ENCODE measurements at regions not wholly inside any gene's neighbourhood (a gene's known extent, or its start where the extent isn't known, plus 50 kb on each side); places are given as distances from the start of the nearest gene placed in this dataset.
"Not testable (repeated sequence)": the region's sequence is repeated elsewhere in the genome, so short reads cannot be mapped to it uniquely, and the experiment has no call there.

DNA sequence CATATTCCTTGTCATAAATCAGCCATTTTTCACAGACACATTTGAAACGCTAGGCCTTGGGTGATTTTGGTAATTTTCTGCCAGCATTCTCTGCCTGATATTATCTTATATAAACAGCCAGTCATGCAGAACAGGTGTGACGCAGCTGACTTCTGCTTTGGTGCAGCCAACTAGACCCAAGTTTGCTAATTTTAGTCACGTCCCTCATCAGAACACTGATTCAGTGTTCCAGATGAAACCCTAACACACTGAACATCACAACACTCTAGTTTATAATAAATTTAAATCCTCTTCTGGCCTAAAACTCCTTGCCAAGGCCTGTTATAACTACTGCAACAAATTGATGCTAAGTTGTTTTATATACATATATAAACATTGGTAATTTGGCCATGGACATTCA is 386.1 kb downstream of the SEC23A start:
- DNase-seq (ENCODE audit: low read depth in 2 of 2) = no peak

DNA sequence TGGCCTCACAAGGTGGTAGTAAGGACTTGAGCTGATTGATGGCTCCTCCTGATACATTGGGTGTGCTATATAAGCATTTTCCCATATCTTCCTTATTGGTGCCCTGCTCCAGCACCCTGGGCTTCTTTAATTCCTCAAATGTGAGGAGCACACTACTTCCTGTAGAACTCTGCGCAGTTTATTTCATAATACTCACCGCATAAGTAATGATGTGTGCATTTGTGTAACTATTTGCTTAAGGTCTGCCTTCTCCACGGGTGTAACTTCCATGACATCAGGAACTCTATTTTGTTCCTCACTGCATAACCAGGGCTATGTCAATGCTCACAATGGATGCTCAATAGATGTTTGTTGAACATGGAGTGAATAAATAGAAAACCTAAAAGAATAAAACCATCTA is 392.2 kb downstream of the SEC23A start:
- no peak for DNase-seq (ENCODE audit: low read depth in 2 of 2)

- DNase-seq (ENCODE audit: low read depth in 2 of 2) = no peak
Measured at GRCh38 chr14:38710196-38710595, 392.8 kb downstream of the SEC23A start.

- DNase-seq (ENCODE audit: low read depth in 2 of 2) = no peak
Measured at GRCh38 chr14:38705220-38705619, 397.8 kb downstream of the SEC23A start.

DNA sequence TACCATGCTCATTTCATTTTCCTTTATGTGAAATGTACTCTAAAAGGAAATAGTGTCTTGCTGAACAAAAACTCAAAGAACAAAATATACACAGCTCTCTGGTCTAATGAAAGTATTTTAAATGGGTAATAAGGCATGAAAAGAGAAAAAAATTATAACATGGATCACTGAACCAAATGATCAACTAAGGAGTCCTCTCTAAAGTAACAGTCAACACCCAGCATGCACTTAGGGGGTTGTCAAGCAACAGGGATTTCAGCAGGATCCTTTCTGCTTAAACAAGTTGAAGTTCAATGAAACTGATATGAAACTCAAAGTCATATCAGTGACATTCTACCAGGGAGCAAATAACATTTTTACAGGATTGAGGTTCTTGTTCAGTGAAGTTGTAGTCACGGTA is 398.8 kb downstream of the SEC23A start:
- no peak for DNase-seq (ENCODE audit: low read depth in 2 of 2)

GRCh38 chr14:38696925-38697324 is 406.1 kb downstream of the SEC23A start:
- no peak for DNase-seq (ENCODE audit: low read depth in 2 of 2)

DNA sequence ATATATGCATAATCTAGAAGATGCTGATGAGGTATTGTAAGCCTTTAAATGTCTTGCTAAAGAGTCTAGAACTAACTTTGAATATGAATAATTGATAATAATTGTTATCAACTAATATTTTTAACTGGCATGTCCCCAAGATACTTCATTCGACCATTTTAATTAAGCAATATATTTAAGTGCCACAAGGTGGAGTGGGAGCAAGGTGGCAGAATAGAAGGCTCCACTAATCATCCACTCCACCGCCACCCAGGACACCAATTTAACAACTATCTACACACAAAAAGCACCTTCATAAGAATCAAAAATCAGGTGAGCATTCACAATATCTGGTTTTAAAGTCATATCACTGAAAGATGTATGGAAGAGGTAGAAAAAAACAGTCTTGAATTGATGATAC is 409.6 kb downstream of the SEC23A start:
- DNase-seq (ENCODE audit: low read depth in 2 of 2) = no peak

- no peak for DNase-seq (ENCODE audit: low read depth in 2 of 2)
Measured at GRCh38 chr14:38669027-38669426, 413.1 kb upstream of the CLEC14A start.

- DNase-seq (ENCODE audit: low read depth in 2 of 2) = no peak
Measured at GRCh38 chr14:38663382-38663781, 407.5 kb upstream of the CLEC14A start.

DNA sequence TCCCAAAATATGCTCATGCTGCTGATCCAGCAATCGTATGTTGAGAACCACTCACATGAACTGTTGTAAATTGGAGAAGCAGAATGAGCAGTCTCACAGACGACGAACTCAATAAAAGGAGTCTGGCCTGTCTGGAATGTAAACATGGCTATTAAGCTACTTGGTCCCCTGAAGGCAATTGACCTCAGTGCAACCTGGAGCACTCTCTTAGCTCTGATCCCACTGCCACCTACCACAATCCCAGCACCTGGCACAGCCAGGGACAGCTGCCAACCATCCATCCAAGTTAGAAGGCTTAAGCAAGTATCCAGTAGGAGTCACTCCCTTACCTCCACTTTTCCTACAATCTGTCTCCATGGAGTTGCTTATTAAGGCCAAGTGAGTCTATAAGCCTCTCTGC is 406.9 kb upstream of the CLEC14A start:
- no peak for DNase-seq (ENCODE audit: low read depth in 2 of 2)

DNA sequence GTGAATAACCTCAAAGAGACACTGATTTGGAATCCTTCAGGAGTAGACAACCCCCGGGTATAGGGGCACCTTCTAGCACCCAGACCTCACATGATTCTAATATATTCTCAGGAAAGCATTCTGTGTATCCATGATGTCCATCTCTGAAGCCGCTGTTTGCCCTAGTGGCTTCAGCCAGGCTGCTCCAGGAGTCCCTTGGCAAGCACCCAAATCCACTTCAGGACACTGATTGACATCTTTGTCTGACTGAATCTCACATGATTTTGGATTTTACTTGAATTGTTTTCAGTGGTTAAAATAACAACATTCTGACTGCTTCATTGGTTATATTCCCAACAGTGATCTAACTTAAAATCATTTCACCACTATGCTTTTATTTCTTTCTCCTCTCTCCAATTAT is 390.5 kb upstream of the CLEC14A start:
- DNase-seq (ENCODE audit: low read depth in 2 of 2) = no peak

DNA sequence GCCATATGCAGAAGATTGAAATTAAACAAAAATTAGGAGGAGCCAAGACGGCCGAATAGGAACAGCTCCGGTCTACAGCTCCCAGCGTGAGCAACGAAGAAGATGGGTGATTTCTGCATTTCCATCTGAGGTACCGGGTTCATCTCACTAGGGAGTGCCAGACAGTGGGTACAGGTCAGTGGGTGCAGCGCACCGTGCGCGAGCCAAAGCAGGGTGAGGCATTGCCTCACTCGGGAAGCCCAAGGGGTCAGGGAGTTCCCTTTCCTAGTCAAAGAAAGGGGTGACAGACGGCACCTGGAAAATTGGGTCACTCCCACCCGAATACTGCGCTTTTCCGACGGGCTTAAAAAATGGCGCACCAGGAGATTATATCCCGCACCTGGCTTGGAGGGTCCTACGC is 379.0 kb upstream of the CLEC14A start:
- not testable (repeated sequence) for DNase-seq (ENCODE audit: low read depth in 2 of 2)

GRCh38 chr14:38629412-38629811 is 373.5 kb upstream of the CLEC14A start:
- DNase-seq (ENCODE audit: low read depth in 2 of 2) = no peak

- DNase-seq (ENCODE audit: low read depth in 2 of 2) = no peak
Measured at GRCh38 chr14:38627163-38627562, 371.3 kb upstream of the CLEC14A start.

- no peak for DNase-seq (ENCODE audit: low read depth in 2 of 2)
Measured at GRCh38 chr14:38623661-38624060, 367.8 kb upstream of the CLEC14A start.

DNA sequence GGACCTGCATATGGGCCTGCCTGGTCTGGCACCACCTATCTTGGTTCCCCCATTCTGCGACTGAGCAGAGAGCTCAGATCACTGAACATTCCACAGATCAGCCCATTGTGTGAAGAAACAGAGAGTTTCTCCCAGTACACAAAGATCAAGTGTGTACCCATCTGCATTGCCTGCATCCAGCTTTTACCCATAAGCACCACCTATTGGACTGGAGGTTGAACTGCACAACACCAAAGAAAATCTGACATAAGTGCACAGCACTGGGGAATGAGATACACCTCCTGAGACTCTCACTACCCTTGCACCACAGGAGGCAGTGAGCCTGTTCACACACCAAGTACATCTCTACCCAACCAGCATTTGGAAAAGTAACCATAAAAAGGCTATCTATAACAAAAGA is 362.6 kb upstream of the CLEC14A start:
- no peak for DNase-seq (ENCODE audit: low read depth in 2 of 2)

GRCh38 chr14:38616959-38617358 is 361.1 kb upstream of the CLEC14A start:
- no peak for DNase-seq (ENCODE audit: low read depth in 2 of 2)

GRCh38 chr14:38611928-38612327 is 356.0 kb upstream of the CLEC14A start:
- DNase-seq (ENCODE audit: low read depth in 2 of 2) = no peak

GRCh38 chr14:38608244-38608643 is 352.4 kb upstream of the CLEC14A start:
- DNase-seq (ENCODE audit: low read depth in 2 of 2) = no peak

DNA sequence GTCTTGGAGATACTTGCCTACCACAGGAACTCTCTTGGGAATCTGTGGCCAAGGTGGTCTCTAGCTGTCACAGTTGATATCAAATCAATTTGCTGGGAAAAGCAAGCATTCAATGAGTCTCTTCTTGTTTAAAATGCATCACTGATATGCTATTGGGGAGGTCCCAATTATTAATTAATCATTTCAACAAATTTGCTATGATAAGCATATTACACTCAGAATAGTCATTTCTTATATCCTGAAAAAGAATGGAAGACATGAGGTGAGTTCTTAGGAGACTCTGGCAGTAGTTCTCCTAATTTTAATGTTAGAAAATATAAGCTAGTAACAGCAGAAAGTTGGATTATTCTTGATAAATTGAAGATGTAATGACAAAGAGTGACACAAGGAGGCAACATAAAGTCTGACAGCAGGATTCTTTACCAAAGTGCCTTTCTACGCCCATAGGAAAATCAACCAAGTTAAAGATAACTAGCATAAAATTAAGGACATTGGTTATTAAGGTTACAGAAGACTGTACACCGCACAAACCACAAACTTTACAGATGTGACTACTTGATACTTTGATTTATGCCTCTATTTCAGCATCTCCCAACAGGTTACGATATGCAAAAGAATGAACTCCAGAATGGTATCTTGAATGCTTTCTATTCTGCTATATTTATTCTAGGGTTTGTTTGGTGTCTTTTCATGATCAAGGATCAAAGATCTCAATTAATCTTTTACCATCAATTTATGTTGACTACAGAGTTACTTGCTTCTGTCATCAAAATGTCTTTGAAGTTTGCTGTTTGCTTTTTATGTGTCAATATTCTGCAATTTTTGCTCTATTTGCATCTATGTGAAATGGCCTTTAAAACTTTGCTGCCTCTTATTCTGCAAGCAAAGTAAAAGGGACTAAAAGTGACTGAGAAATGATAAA is 349.6 kb upstream of the CLEC14A start:
- no peak for DNase-seq (ENCODE audit: low read depth in 2 of 2)

- DNase-seq (ENCODE audit: low read depth in 2 of 2) = not testable (repeated sequence)
Measured at GRCh38 chr14:38600572-38600971, 344.7 kb upstream of the CLEC14A start.

- DNase-seq (ENCODE audit: low read depth in 2 of 2) = no peak
Measured at GRCh38 chr14:38593476-38593875, 337.6 kb upstream of the CLEC14A start.

DNA sequence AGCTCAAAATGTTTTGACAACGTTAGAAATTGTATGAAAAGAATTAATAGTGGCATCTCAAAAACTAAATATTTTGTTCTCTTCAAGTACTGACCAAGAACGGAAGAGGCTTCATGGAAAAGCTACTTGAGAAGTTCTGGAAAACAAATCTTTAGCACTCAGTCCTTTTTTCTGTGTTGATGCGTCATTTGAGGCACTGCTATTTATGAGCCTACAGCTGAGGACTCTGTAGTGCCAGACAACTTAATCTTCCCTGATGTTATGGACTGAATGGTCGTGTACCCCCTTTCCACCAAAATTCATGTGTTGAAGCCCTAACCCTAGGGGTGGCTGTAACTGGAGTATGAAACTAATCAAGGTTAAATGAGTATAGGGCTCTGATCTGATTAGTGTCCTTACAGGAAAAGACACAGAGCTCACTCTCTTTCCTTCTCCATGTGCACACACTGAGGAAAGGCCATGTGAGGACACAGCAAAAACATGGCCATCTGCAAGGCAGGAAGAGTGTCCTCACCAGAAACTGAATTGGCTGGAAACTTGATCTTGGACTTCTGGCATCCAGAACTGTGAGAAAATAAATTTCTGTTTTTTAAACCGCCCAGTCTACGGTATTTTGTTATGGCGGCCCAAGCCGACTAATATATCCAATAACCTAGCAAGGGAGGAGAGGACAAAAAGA is 337.0 kb upstream of the CLEC14A start:
- no peak for DNase-seq (ENCODE audit: low read depth in 2 of 2)
